A549 (cell line): ENCODE measurements at regions not wholly inside any gene's neighbourhood (a gene's known extent, or its start where the extent isn't known, plus 50 kb on each side); places are given as distances from the start of the nearest gene placed in this dataset.

Source experiments
- CTCF ChIP-seq: fragments of >200 bp; sonication (Bioruptor Twin); formaldehyde crosslinking; IDR thresholded peaks from 3 replicates; pipeline ENCODE4 v1.5.1; 2016
- EP300 ChIP-seq, 2 experiments: fragments of >200 bp; sonication (Bioruptor Twin); formaldehyde crosslinking; IDR thresholded peaks; 2 replicates in 1 of 2; 3 replicates in 1 of 2; pipeline ENCODE4 v1.6.1; 2016 to 2017
- GATA3 ChIP-seq: IDR thresholded peaks from 2 replicates; pipeline ENCODE4 v1.6.1; 2012; ENCODE audit warnings: borderline replicate concordance
- HEYL ChIP-seq: fragments of 250-450 bp; sonication (Bioruptor Pico); IDR thresholded peaks from 2 replicates; pipeline ENCODE4 v1.8.0; 2021; ENCODE audit warnings: mild to moderate bottlenecking, moderate library complexity
- RAD21 ChIP-seq, 2 experiments: fragments of >200 bp in 1 of 2; sonication (Bioruptor Twin) in 1 of 2; formaldehyde crosslinking in 1 of 2; IDR thresholded peaks in 1 of 2; conservative IDR thresholded peaks in 1 of 2; 2 replicates in 1 of 2; 3 replicates in 1 of 2; pipeline ENCODE4 v1.6.1; 2012 to 2018; ENCODE audit warnings: inconsistent platforms in 1 of 2
- ZFP36 ChIP-seq: fragments of 450-650 bp; IDR thresholded peaks from 2 replicates; pipeline ENCODE4 v1.6.1; 2014; ENCODE audit warnings: borderline replicate concordance; ENCODE audit not compliant: partially characterized antibody

- TF ChIP-seq CTCF (no peak), RAD21 (conservative IDR thresholded peaks at IDR 0.05 in 1 of 2, IDR thresholded peaks at IDR 0.05 in 1 of 2) (no peak), GATA3 (no peak), EP300 (IDR thresholded peaks at IDR 0.05) (no peak), HEYL (CRISPR knock-in tag) (no peak), ZFP36 (no peak)
These were observed 906.4 kb upstream of the TMEM132C start for GRCh38 chr12:127360580-127360979.
